ENCODE measurements at regions not wholly inside any gene's neighbourhood (a gene's known extent, or its start where the extent isn't known, plus 50 kb on each side); places are given as distances from the start of the nearest gene placed in this dataset.

DNA sequence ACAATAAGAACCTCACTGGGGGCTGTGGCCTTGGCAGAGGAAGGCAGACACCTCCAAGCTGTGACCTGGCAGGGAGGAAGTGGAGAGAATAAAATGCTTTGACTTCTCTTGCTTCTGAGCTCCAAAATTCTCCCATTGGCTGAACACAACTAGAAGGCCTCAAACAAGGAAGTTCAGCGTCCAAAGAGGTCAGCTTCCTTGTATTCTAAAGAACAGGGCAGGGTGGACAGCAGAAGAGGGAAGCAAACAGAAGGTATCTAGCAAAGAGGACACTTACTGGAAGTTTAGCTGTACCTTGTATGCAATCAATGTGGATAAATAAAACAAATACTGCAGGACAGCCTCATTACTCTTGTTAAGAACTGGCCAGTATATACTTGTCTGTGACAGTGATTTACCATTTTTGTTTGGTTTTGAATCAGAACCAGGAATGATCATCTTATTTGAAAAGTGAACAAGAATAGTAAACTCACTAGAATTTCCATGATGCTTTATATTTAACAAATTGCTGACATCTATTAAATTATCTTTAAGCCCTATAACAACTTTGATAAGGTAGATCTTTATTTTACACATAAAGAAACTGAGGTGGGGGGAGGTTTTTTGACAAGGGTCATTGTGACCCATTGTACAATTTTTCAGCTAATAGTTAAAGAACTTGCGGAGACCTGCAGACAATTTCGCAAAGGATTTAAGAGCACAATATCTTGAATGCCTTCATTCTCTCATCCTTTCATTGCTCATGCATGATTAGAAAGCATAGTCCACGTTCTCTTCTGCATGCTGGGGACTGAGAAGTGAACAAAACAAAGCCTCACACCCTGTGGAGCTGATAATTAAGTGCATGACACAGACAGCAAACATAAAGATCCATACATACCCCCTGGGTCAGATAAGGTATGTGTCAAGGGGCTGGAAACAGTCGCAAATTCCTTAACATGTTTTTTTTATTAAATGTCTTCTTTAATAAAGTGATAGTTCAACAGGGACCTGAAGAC, 1448.0 kb downstream of the AACS start:
- no peak for DNase-seq (ENCODE audit: low read depth)

GRCh38 chr12:126518596-126519200, 1453.5 kb downstream of the AACS start:
- DNase-seq (ENCODE audit: low read depth), result no peak

- DNase-seq (ENCODE audit: low read depth), result no peak
These were observed 1454.6 kb downstream of the AACS start for GRCh38 chr12:126519833-126520232.

- DNase-seq (ENCODE audit: low read depth), result no peak
These were observed 1458.7 kb downstream of the AACS start for GRCh38 chr12:126523891-126524290.

DNA sequence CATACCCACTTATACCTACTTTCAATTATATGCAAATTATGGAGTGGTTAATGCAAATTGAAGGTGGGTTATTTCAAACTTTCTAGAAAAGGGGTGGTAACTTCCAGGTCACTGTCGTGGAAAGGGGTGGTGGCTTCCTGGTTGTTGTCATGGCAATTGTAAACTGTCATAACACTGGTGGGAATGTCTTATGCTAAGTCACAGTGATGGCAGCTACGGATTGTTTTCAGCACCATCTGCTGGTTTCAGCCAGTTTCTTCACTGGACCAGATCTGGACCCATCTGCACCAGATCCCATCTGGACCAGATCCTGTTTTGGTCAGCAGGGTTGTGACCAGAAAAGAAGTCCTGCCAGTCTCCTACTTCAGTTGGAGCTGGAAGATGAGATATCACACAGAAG, 1469.3 kb downstream of the AACS start:
- DNase-seq (ENCODE audit: low read depth), result no peak

DNA sequence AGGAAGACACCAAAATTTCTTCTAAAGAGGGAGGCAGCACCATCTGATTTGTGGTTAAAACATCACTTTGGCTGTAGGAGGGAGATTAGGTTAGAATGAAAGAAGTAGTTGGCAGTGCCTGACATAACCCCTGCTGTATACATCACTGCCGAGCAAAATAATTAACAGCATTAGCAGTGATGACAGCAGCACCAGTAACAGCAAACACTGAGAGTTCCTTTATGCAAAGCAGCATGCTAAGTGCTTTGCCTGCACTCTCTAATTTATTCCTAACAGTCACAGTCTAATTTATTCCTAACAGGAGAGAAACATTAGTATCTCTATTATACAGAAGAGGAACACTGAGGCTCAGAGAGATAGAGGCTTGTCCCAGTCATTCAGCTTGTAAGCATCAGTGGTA, 1469.7 kb downstream of the AACS start:
- no peak for DNase-seq (ENCODE audit: low read depth)

DNA sequence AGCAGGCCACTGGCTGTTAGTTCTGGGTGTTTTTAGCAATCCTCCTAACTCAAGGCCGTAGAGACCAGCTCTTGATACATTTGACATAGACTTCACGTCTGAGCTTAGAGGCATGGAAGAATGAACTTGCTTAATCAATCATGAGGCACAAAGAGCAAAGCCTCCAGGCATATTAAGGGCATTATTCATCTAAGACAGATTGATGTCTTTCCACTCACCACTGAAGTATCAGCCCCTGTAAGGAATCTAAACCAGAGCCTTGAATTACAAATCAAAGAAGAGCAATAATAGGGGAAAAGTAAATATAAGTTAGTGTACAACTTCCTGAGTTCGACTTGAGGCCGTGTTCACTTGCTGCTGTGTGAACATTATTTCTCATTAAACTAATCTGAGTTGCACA, 1470.7 kb downstream of the AACS start:
- DNase-seq (ENCODE audit: low read depth), result no peak

DNA sequence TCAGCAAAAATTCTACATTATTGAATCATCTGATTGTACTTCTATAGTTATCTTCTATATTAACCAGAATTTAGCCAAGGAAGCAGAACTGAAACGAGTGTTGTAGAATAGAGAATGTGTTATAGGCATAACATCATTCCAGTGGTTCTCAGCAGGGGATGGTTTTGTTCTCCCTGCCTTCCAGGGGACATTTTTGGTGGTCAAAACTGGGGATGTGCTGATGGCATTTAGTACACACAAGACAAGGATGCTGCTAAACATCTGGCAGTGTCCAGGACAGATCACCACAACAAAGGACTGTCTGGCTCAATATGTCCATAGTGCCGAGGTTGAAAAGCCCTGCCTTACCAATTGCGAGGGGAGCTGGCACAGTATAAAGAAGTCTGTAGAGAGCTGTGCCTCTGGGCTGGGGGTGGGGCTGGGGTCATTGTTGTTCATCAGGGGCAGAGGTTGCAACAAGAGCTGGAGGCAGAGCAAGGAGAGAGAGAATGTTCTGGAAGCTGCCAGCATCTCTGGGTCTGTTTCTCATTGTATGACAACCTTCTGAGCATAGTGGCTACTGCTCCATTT, 1472.8 kb downstream of the AACS start:
- no peak for DNase-seq (ENCODE audit: low read depth)

DNA sequence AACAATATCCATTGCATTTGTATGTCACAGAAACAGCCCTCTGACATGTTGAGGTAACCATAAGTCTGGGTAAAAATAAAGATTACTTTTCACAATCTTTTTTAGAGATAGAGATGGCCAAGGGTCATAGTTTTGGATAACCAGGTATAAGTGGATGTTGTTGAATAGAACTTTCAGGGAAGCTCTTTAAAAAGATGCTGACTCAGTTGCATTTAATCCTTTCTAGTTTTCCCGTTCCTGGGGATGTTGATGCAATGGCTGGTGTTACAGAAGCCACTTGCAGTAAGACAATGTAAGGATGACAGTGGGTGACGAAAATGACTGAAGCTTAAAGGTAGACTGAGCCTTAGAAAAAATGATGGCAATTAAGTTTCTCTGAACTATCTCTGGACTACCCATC, 1473.7 kb downstream of the AACS start:
- DNase-seq (ENCODE audit: low read depth), result no peak

DNA sequence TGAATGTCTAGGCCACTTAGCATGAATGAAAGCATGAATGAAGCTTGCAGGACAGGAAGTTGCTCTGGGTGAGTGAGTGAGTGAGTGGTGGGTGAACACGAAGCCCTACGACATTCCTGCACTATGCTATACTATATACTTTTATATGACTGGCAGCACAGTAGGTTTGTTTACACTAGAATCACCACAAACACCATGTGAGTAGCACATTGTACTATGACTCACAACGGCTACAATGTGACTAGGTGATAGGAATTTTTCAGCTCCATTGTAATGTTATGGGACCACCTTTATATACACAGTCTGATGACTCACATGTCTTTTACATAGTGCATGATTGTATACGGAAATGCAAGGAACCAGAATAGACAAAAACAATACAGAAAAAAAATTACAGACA, 1480.2 kb downstream of the AACS start:
- no peak for DNase-seq (ENCODE audit: low read depth)

DNA sequence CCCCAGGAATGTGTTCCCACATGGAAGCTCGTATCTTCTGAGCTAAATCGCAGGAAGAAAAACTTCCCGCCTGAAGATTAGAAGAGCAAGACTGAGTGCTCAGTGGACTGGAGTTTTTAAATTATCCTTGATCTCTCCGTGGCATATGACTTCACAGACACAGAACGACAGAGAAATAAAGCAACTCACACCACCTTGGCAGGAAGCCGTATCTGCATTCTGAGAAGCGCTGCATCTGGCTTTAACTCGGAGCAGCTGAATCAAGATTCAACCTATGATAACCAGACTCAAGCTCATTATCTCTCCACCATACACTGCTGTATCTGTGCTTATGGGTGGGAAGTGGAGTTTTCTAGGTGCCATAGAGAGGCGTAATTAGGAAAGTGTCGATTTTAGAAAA, 1482.7 kb downstream of the AACS start:
- no peak for DNase-seq (ENCODE audit: low read depth)

- no peak for DNase-seq (ENCODE audit: low read depth)
These were observed 1486.6 kb downstream of the AACS start for GRCh38 chr12:126551869-126552268.

DNA sequence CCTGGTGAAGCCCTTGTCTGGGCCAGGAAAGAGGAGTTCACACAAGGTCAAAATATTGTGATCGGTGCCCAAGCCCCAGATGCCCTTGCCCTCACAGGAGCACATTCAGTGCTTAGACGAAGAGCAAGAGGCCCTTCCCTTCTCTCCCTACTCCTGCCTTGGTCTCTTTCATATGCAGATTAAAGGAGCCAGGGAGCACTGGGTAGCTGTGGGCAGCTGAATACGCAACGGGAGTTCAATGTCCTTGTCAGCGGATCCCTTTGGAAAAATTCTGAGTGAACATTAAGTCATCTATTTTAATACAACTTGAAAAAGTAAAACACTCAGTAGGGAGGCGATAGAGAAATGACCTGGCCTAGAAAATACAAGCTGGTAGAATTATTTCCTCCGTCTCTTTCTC, 1489.4 kb downstream of the AACS start:
- no peak for DNase-seq (ENCODE audit: low read depth)

DNA sequence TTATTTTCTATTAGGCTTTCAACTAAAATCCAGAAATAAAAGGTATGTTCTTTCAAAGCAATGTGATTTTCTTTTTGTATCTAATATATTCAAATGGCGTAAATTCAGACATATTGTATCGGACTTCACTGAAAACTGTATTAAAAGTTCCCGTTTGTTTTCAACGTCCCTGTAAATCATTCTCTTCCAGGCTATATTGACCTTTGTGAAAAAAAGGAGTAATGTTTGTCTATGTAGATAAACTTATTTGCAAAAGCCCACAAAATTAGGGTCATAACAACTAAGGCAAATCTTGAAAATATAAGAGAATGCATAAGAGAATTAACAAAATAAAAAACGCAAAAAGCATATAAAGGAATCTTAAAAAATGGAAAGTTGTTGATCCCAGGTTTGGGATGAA, 1492.4 kb downstream of the AACS start:
- no peak for DNase-seq (ENCODE audit: low read depth)

DNA sequence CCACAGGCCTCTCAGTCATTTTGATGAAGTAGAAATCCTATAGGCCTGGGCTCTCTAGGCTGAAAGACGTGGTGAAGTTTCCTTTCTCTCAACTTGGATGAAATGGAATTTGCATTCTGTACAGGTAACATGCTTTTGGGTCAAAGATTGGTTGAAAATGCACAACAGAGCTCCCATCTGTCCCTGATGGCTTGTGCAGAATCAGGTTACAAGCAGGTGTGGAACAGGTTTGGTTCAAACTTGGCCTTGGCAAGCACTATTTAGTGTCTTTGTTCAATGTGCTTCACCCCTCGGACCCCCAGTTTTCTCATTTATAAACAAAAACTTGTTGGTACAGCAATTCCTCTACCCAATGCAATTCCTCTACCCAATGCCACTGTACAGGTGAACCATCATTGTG, 1493.0 kb downstream of the AACS start:
- no peak for DNase-seq (ENCODE audit: low read depth)

DNA sequence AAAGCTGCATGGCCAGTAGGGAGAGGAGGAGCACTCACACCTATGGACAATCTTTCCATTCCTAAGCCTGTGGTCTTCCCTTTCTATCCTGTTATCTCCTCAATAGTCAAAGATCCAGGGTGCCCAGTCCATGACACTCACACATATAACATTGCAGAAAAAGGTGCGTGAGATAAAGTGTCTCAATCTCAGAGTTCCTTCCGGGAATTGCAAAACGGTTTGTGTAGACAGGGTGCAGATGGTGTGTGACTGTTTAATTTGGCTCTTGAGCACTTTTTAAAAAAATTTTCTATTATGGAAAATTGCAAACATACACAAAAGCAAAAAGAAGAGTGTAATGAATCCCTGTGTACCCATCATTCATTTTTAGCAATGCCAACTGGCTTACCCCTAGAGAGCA, 1493.6 kb downstream of the AACS start:
- DNase-seq (ENCODE audit: low read depth), result no peak

GRCh38 chr12:126567016-126567415, 1501.8 kb downstream of the AACS start:
- no peak for DNase-seq (ENCODE audit: low read depth)

GRCh38 chr12:126569706-126570105, 1504.5 kb downstream of the AACS start:
- DNase-seq (ENCODE audit: low read depth), result no peak

GRCh38 chr12:126570566-126570965, 1505.3 kb downstream of the AACS start:
- DNase-seq (ENCODE audit: low read depth), result no peak

DNA sequence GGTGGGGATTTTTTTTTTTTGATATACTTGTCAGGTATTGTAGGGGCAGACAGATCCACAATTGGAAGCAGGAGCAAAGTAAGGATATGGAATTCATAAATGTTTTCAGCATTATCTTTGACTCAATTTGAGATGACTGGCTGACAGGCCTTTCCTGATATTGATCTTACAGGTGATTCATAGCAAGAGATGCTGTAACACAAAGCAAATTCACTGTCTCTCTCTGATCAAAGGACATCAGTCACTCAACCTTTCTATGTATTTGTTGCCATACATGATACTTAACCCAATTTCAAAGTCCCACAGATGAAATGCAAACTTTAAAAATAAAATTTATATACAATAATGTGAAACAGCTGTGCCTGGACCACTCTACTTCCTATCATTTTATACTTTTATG, 1506.9 kb downstream of the AACS start:
- DNase-seq (ENCODE audit: low read depth), result no peak

GRCh38 chr12:126581655-126582054, 1516.4 kb downstream of the AACS start:
- DNase-seq (ENCODE audit: low read depth), result no peak

- no peak for DNase-seq (ENCODE audit: low read depth)
These were observed 1517.0 kb downstream of the AACS start for GRCh38 chr12:126582231-126582630.

DNA sequence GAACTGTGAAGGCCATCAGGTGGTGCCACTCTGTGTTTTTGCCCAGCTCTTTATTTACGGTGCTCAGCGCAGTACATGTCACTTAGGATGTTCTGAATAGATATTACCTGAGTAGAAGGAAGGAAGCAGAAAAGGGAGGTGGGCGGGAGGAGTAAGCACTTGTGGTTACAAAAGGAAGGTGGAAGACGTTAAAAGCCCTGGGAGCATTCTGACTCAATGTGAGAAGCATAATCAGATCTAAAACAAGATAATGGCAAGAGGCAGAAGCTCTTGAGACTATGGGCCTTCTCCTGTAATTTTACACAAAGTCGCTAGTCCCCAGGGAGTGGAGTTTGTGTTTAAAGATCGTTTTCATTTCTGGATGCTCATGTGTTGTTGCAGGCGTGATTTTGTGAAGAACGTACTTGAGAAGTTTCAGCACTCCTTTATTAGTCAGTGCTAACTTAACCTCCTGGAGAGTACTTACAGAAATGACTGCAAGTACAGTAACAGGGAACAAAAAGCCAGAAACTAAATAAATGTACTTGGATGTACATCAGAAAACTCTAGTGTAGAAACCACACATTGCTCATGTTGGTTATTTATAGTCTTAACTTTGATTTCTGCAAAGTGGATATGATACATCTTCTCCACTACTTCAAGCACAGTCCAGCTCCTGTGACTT, 1523.5 kb downstream of the AACS start:
- DNase-seq (ENCODE audit: low read depth), result no peak

Measured in HS-27A (cell line).